CD4-positive, alpha-beta T cell (primary cell): ENCODE measurements at regions not wholly inside any gene's neighbourhood (a gene's known extent, or its start where the extent isn't known, plus 50 kb on each side); places are given as distances from the start of the nearest gene placed in this dataset.

ENCODE experiments used
- ATAC-seq: fragments of 200-7000 bp; cut with Tn5 transposase; one replicate; pipeline ENCODE4 v1.10.0; 2022; ENCODE audit warnings: mild to moderate bottlenecking; ENCODE audit not compliant: poor library complexity
- CTCF ChIA-PET: fragments of 350-600 bp; sonication (Branson Sonifier 250); formaldehyde crosslinking; loops from one replicate; lab custom pipeline; 2021; ENCODE audit warnings: antibody characterized with exemption, inconsistent platforms; lab: Charles Lee
- POLR2A ChIA-PET: fragments of 350-600 bp; sonication (Branson Sonifier 250); formaldehyde crosslinking; loops from one replicate; lab custom pipeline; 2021; ENCODE audit warnings: antibody characterized with exemption, inconsistent platforms; lab: Charles Lee
- DNase-seq, 14 experiments: peaks; one replicate each; pipeline ENCODE4 v3.0.0-alpha.2; 2013 to 2020; ENCODE audit warnings: mixed read lengths in 2 of 14
- H3K27ac ChIP-seq, 2 donors: one replicate each; pipeline versions ENCODE4 v1.5.1 to v1.7.0; 2013; ENCODE audit warnings: low read length in 2 of 2, low read depth in 1 of 2, mild to moderate bottlenecking in 1 of 2
- H3K27me3 ChIP-seq, 2 experiments: 1 replicate in 1 of 2; 2 replicates in 1 of 2; pipeline versions ENCODE4 v1.6.1 to v1.7.0; 2013; ENCODE audit warnings: low read length in 2 of 2, control low read depth in 1 of 2, mild to moderate bottlenecking in 1 of 2, moderate library complexity in 1 of 2; ENCODE audit not compliant: insufficient read depth in 2 of 2, control insufficient read depth in 1 of 2
- H3K36me3 ChIP-seq: one replicate; pipeline ENCODE4 v1.6.1; 2013; ENCODE audit warnings: low read length, control low read depth; ENCODE audit not compliant: insufficient read depth
- H3K4me1 ChIP-seq: one replicate; pipeline ENCODE4 v1.6.1; 2013; ENCODE audit warnings: low read length, control low read depth; ENCODE audit not compliant: insufficient read depth
- H3K4me3 ChIP-seq: one replicate; pipeline ENCODE4 v1.5.1; 2013; ENCODE audit warnings: mild to moderate bottlenecking, low read length, moderate library complexity
- H3K9me3 ChIP-seq, 2 experiments: 1 replicate in 1 of 2; 2 replicates in 1 of 2; pipeline versions ENCODE4 v1.6.1 to v1.7.0; 2013; ENCODE audit warnings: low read length in 2 of 2, mild to moderate bottlenecking in 2 of 2, control low read depth in 1 of 2, moderate library complexity in 1 of 2; ENCODE audit not compliant: control insufficient read depth in 1 of 2, insufficient read depth in 1 of 2
- H3K27ac Mint-ChIP-seq: one replicate; pipeline ENCODE4 v1.8.0; 2020; ENCODE audit warnings: mixed read lengths
- H3K27me3 Mint-ChIP-seq: one replicate; pipeline ENCODE4 v1.8.0; 2021; ENCODE audit warnings: mixed read lengths
- H3K36me3 Mint-ChIP-seq: one replicate; pipeline ENCODE4 v1.8.0; 2021; ENCODE audit warnings: low read depth, mixed read lengths
- H3K4me1 Mint-ChIP-seq: one replicate; pipeline ENCODE4 v1.8.0; 2021; ENCODE audit warnings: low read depth, mixed read lengths
- H3K4me3 Mint-ChIP-seq: one replicate; pipeline ENCODE4 v1.8.0; 2020; ENCODE audit warnings: mild to moderate bottlenecking, mixed read lengths
- H3K9me3 Mint-ChIP-seq: one replicate; pipeline ENCODE4 v1.8.0; 2020; ENCODE audit warnings: mixed read lengths
- intact Hi-C, 2 experiments: fragments of 100-400 bp; cut with DNase I in 1 of 2; cut with micrococcal nuclease in 1 of 2; formaldehyde crosslinking; loops; one replicate each; pipeline versions ENCODE4 v1.15.1 to v1.9.0; 2023 to 2025; cut with DNase I, micrococcal nuclease
- TF ChIP-seq, protein P1 (sequence below): fragments of 200-600 bp; IDR thresholded peaks from one replicate; pipeline ENCODE4 v1.8.0; 2022; ENCODE audit warnings: antibody characterized with exemption, mild to moderate bottlenecking

- Histone ChIP-seq H3K9me3 (no peaks in the 10 kb centered on the region), H3K27ac (no peak overlapping the region), H3K36me3 (no peaks in the 10 kb centered on the region), H3K27me3 (no peaks in the 10 kb centered on the region), H3K4me1 (no peaks in the 10 kb centered on the region), H3K4me3 (no peak overlapping the region)
- intact Hi-C loops: no loop called here
- no peak for ATAC-seq
- Mint-ChIP-seq H3K4me3 (no peak overlapping the region), H3K27me3 (no peaks in the 10 kb centered on the region), H3K9me3 (no peaks in the 10 kb centered on the region), H3K27ac (no peak overlapping the region), H3K36me3 (no peaks in the 10 kb centered on the region), H3K4me1 (no peaks in the 10 kb centered on the region)
- TF ChIP-seq, protein P1, sequence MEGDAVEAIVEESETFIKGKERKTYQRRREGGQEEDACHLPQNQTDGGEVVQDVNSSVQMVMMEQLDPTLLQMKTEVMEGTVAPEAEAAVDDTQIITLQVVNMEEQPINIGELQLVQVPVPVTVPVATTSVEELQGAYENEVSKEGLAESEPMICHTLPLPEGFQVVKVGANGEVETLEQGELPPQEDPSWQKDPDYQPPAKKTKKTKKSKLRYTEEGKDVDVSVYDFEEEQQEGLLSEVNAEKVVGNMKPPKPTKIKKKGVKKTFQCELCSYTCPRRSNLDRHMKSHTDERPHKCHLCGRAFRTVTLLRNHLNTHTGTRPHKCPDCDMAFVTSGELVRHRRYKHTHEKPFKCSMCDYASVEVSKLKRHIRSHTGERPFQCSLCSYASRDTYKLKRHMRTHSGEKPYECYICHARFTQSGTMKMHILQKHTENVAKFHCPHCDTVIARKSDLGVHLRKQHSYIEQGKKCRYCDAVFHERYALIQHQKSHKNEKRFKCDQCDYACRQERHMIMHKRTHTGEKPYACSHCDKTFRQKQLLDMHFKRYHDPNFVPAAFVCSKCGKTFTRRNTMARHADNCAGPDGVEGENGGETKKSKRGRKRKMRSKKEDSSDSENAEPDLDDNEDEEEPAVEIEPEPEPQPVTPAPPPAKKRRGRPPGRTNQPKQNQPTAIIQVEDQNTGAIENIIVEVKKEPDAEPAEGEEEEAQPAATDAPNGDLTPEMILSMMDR: no peak
- ChIA-PET POLR2A (no interaction called here), CTCF (no interaction called here)
- DNase-seq: no peak
These were observed 142.9 kb upstream of the ZMIZ1 start for GRCh38 chr10:78925800-78926319.

DNA sequence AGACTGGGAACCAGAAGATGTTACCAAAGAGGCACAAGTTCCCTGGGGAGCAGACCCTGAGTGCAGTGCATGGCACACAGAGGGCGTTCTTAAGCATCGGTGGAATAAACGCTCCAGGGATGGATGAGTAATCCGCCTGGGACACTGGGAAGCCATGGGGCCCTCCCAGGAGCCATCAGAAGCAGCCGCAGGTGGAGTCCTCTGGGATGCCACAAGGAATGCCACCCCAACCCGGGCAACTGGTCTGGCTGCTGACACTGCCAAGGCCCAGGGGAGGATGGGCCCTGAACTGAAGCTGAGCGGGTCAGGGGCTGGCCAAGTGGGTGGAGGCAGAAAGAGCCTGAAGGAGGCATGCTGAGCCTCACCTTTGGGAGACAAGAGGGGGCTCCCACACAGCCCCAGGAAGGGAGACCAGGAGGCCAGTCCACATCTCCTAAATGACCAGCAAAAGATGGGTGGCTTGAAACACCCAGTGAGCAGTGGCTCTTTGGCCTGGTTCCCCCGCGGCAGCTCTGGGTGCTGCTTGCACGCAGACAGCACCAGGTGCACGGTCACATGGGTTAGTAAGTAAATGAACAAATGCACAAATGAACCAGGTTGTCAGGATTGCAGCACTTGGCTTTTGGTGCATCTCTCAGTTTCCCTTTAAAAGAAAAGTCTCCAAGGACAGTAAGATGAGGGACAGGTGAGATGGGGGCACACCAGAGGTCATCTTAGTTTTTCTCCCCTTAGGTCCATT lies 141.3 kb upstream of the ZMIZ1 start:
- no peaks in the 10 kb centered on the region for H3K9me3 ChIP-seq
- no peak overlapping the region for H3K27ac Mint-ChIP-seq
- ATAC-seq (no peak), DNase-seq (no peak)
- H3K4me3 ChIP-seq: no peak overlapping the region
- H3K36me3 Mint-ChIP-seq: no peaks in the 10 kb centered on the region
- no peak overlapping the region for H3K4me3 Mint-ChIP-seq
- no peaks in the 10 kb centered on the region for H3K36me3 ChIP-seq
- H3K27me3 ChIP-seq: no peaks in the 10 kb centered on the region
- no peak overlapping the region for H3K27ac ChIP-seq
- TF ChIP-seq, protein P1: no peak
- intact Hi-C loops: no loop called here
- ChIA-PET CTCF (no interaction called here), POLR2A (no interaction called here)
- H3K9me3 Mint-ChIP-seq: no peaks in the 10 kb centered on the region
- no peaks in the 10 kb centered on the region for H3K4me1 ChIP-seq
- H3K27me3 Mint-ChIP-seq: no peaks in the 10 kb centered on the region
- no peaks in the 10 kb centered on the region for H3K4me1 Mint-ChIP-seq

GRCh38 chr10:78928330-78928729 lies 140.4 kb upstream of the ZMIZ1 start:
- TF ChIP-seq, protein P1: no peak
- Histone ChIP-seq H3K4me3 (no peak overlapping the region), H3K4me1 (no peaks in the 10 kb centered on the region), H3K27me3 (no peaks in the 10 kb centered on the region), H3K36me3 (no peaks in the 10 kb centered on the region), H3K9me3 (no peaks in the 10 kb centered on the region), H3K27ac (no peak overlapping the region)
- Mint-ChIP-seq H3K36me3 (no peaks in the 10 kb centered on the region), H3K4me3 (no peak overlapping the region), H3K4me1 (no peaks in the 10 kb centered on the region), H3K9me3 (no peaks in the 10 kb centered on the region), H3K27ac (no peak overlapping the region), H3K27me3 (no peaks in the 10 kb centered on the region)
- POLR2A ChIA-PET: no interaction called here
- DNase-seq (no peak), ATAC-seq (no peak)
- intact Hi-C loops: no loop called here
- CTCF ChIA-PET: no interaction called here
